GM12874 (cell line): ENCODE measurements at regions not wholly inside any gene's neighbourhood (a gene's known extent, or its start where the extent isn't known, plus 50 kb on each side); places are given as distances from the start of the nearest gene placed in this dataset.

Source experiments
- CTCF ChIP-seq: IDR thresholded peaks from 2 replicates; pipeline ENCODE4 v1.5.1; 2011; ENCODE audit warnings: low read depth, mild to moderate bottlenecking, control low read depth, low read length, moderate library complexity; ENCODE audit not compliant: insufficient read depth

DNA sequence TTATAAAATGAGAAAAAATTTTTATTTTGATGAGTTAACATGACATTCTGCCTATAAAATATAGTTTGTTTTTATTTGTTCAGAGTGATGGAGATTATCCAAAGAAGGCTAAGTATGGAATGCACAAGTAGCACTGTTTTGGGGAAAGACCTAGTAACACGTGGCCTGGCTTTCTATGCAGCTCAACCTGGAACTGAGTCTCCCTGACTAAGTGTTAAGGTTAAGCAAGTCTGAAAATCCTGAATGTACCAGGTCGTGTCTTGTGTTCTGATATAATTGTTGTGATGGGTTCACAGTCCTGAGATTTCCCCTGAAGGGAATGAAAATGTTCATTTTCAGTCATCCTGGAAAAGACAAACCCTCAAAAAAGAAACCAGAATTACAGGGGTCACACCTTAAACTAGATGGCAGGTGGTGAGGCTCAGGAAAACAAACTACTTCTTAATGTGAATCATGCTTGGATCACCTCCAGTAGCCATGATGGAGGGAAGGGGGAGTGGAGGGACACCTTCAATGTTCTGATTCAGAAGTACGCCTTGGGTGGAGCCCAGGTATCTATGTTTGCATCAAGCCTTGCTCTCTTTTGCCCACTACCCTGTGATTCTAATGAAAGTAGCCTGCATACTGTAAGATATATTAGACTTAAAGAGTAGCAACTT is 236.8 kb downstream of the ALX1 start:
- no peak for TF ChIP-seq CTCF

DNA sequence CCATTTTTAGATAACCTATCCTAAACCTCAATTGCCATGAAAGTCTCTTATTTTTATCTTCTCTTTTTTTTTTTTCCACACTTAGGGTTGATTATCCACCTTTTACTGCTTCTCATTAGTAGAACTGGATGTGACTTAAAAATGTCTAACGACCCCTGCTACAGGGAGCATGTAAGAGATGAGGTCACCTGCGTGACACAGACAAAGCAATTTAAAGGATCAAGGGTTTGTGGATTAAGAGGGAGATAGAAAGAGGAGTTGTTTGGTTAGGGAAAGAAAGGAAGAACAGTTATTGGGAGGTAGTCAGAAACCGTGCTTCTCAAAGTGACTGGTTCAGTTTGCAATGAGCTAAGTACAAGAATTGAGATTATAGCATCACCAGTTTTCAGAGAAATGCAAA is 239.1 kb downstream of the ALX1 start:
- TF ChIP-seq CTCF, result no peak

- no peak for TF ChIP-seq CTCF
Measured at GRCh38 chr12:85523197-85523596, 243.2 kb downstream of the ALX1 start.

DNA sequence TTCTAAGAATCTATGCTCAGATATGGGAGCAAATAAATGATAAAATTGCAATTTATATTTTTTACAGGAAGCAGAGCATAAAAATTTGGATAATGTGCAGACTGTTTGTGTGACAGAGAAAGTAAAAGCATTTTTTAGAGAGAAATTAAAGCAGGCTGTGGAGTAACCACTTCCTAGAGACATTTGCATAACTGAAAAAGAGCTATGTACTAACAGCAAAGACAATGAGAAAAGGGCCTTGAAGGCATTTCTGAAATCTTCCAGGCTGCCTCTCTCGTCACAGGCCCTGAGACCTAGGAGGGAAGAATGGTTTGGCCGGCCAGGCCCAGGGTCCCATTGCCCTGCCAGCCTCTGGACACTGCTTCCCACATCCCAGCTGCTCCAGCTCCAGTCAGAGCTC is 247.2 kb downstream of the ALX1 start:
- no peak for TF ChIP-seq CTCF

DNA sequence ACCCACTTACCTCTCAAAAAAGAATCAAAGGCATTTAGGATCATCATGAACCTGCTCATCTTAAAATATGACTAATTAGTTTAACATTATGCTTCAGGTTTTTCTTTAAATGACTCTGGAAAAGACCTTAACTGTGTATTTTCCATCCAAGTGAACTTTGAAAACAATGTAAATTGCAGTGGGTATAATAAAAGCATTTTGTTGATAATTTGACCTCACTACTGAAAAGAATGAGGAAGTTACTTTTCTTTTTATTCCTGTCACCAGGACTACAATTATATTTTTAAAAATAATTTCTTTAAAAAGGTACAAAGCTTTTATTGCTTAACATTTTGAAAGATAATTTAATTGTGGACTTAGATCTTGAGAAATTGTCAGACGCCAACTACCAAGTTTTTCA is 249.9 kb downstream of the ALX1 start:
- TF ChIP-seq CTCF, result no peak

DNA sequence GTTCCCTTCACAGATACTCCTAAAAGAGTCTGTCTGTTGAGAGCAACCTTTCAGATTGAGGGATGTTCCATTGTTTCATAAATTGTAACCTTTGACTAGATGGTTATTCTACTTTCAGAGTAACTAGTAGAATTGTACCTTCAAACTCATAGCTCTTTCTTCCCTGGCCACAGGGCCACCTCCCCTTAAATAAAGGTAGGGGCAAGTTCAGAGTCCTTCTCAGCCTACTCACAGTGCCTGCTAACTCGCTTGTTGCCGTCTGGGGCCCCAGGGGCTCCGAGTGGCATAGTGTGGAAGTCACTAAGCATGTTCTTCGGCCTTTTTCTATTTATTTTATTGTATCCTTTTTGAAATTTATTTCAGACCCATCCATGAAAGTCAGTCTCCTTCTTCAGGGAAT is 250.4 kb downstream of the ALX1 start:
- no peak for TF ChIP-seq CTCF

DNA sequence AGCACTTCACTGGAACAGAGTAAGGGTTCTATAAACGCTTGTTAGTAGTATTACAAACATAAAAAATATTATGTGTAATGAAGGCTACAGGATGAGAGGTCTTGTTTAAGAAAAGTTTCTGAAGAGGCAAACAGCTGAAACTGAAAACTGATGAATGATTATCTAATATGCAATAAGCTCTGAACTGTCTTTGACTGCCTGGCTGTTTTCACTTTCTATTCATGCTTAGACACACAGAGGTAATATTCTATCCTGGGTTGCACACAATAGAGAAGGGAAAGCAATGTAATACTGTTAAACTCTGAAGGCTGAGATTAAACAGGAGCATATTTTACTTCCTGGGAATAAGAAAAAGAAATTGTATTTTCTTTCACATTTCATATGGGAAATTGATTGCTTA is 251.3 kb downstream of the ALX1 start:
- no peak for TF ChIP-seq CTCF
